SIG-M5 treated with dmso at 0.1 percent for 504 hours (cell line): ENCODE measurements at regions not wholly inside any gene's neighbourhood (a gene's known extent, or its start where the extent isn't known, plus 50 kb on each side); places are given as distances from the start of the nearest gene placed in this dataset.
"Not testable (repeated sequence)": the region's sequence is repeated elsewhere in the genome, so short reads cannot be mapped to it uniquely, and the experiment has no call there.

Experiments
- DNase-seq: peaks from one replicate; lab custom pipeline; 2025; ENCODE audit not compliant: unreplicated experiment; lab: John Stamatoyannopoulos, UW

- DNase-seq = no peak
Observed at GRCh38 chr9:26789959-26790358, 102.6 kb downstream of the CAAP1 start.

- DNase-seq = no peak
Observed at GRCh38 chr9:26786564-26786963, 106.0 kb downstream of the CAAP1 start.

- no peak for DNase-seq
Observed at GRCh38 chr9:26782899-26783298, 109.7 kb downstream of the CAAP1 start.

GRCh38 chr9:26781906-26782305, 110.7 kb downstream of the CAAP1 start:
- DNase-seq = no peak

GRCh38 chr9:26780307-26780706, 112.3 kb downstream of the CAAP1 start:
- not testable (repeated sequence) for DNase-seq

- no peak for DNase-seq
Observed at GRCh38 chr9:26779062-26779461, 113.5 kb downstream of the CAAP1 start.

GRCh38 chr9:26775391-26775790, 117.2 kb downstream of the CAAP1 start:
- no peak for DNase-seq

- DNase-seq = no peak
Observed at GRCh38 chr9:26773056-26773455, 119.5 kb downstream of the CAAP1 start.

- no peak for DNase-seq
Observed at GRCh38 chr9:26770821-26771220, 121.8 kb downstream of the CAAP1 start.

- DNase-seq = no peak
Observed at GRCh38 chr9:26768145-26768544, 124.5 kb downstream of the CAAP1 start.

GRCh38 chr9:26760675-26761074, 131.9 kb downstream of the CAAP1 start:
- no peak for DNase-seq

- DNase-seq = no peak
Observed at GRCh38 chr9:26758655-26759054, 133.9 kb downstream of the CAAP1 start.

GRCh38 chr9:26756881-26757280, 135.7 kb downstream of the CAAP1 start:
- no peak for DNase-seq

- DNase-seq = no peak
Observed at GRCh38 chr9:26755476-26755875, 137.1 kb downstream of the CAAP1 start.

GRCh38 chr9:26754509-26755164, 138.0 kb downstream of the CAAP1 start:
- no peak for DNase-seq

GRCh38 chr9:26753971-26754370, 138.6 kb downstream of the CAAP1 start:
- no peak for DNase-seq

GRCh38 chr9:26750162-26750561, 142.4 kb downstream of the CAAP1 start:
- no peak for DNase-seq

- DNase-seq = no peak
Observed at GRCh38 chr9:26748449-26749058, 144.0 kb downstream of the CAAP1 start.

GRCh38 chr9:26747611-26748010, 145.0 kb downstream of the CAAP1 start:
- no peak for DNase-seq

GRCh38 chr9:26746357-26747072, 146.1 kb downstream of the CAAP1 start:
- DNase-seq = peak; percentile 25

GRCh38 chr9:26745111-26745510, 147.5 kb downstream of the CAAP1 start:
- no peak for DNase-seq
